CD4-positive, alpha-beta memory T cell (primary cell): ENCODE measurements at regions not wholly inside any gene's neighbourhood (a gene's known extent, or its start where the extent isn't known, plus 50 kb on each side); places are given as distances from the start of the nearest gene placed in this dataset.

Experiments
- CTCF ChIA-PET: fragments of 350-600 bp; sonication (Branson Sonifier 250); formaldehyde crosslinking; loops from one replicate; lab custom pipeline; 2021; ENCODE audit warnings: inconsistent platforms; ENCODE audit not compliant: partially characterized antibody; lab: Charles Lee
- POLR2A ChIA-PET: fragments of 350-600 bp; sonication (Branson Sonifier 250); formaldehyde crosslinking; loops from one replicate; lab custom pipeline; 2021; ENCODE audit not compliant: partially characterized antibody; lab: Charles Lee
- DNase-seq, 5 donors: peaks; one replicate each; pipeline versions ENCODE4 v3.0.0 to v3.0.0-alpha.2; 2020 to 2022; ENCODE audit warnings: mixed read lengths in 1 of 5
- H3K27ac ChIP-seq: one replicate; pipeline ENCODE4 v1.7.0; 2013; ENCODE audit warnings: low read depth, low read length
- H3K27me3 ChIP-seq: 2 replicates; pipeline ENCODE4 v1.7.0; 2013; ENCODE audit warnings: mild to moderate bottlenecking, low read length, moderate library complexity; ENCODE audit not compliant: insufficient read depth
- H3K36me3 ChIP-seq: 2 replicates; pipeline ENCODE4 v1.7.0; 2013; ENCODE audit warnings: mild to moderate bottlenecking, low read length, moderate library complexity; ENCODE audit not compliant: insufficient read depth
- H3K4me1 ChIP-seq: 2 replicates; pipeline ENCODE4 v1.7.0; 2013; ENCODE audit warnings: mild to moderate bottlenecking, low read length, moderate library complexity; ENCODE audit not compliant: insufficient read depth
- H3K4me3 ChIP-seq, 2 donors: one replicate each; pipeline ENCODE4 v1.7.0; 2013; ENCODE audit warnings: low read length in 2 of 2, mild to moderate bottlenecking in 1 of 2
- H3K9me3 ChIP-seq, 2 donors: one replicate each; pipeline ENCODE4 v1.7.0; 2013; ENCODE audit warnings: low read length in 2 of 2, control low read depth in 1 of 2; ENCODE audit not compliant: control insufficient read depth in 1 of 2
- H3K27ac Mint-ChIP-seq, 7 donors: one replicate each; pipeline ENCODE4 v1.8.0; 2020 to 2021; ENCODE audit warnings: mixed read lengths in 7 of 7, mild to moderate bottlenecking in 6 of 7, inconsistent platforms in 3 of 7, moderate library complexity in 3 of 7
- H3K27me3 Mint-ChIP-seq, 2 donors: one replicate each; pipeline ENCODE4 v1.8.0; 2020 to 2021; ENCODE audit warnings: mixed read lengths in 2 of 2
- H3K36me3 Mint-ChIP-seq, 2 donors: one replicate each; pipeline ENCODE4 v1.8.0; 2020 to 2021; ENCODE audit warnings: mixed read lengths in 2 of 2, inconsistent platforms in 1 of 2, mild to moderate bottlenecking in 1 of 2
- H3K4me1 Mint-ChIP-seq, 4 donors: one replicate each; pipeline ENCODE4 v1.8.0; 2020 to 2021; ENCODE audit warnings: mixed read lengths in 4 of 4, mild to moderate bottlenecking in 1 of 4
- H3K4me3 Mint-ChIP-seq, 8 donors: one replicate each; pipeline ENCODE4 v1.8.0; 2020 to 2021; ENCODE audit warnings: mixed read lengths in 8 of 8, mild to moderate bottlenecking in 7 of 8, moderate library complexity in 6 of 8, inconsistent platforms in 3 of 8
- H3K9me3 Mint-ChIP-seq, 8 donors: one replicate each; pipeline ENCODE4 v1.8.0; 2020 to 2021; ENCODE audit warnings: mixed read lengths in 8 of 8, mild to moderate bottlenecking in 5 of 8, inconsistent platforms in 3 of 8, moderate library complexity in 1 of 8
- intact Hi-C: fragments of 100-400 bp; cut with micrococcal nuclease; formaldehyde crosslinking; loops from one replicate; pipeline ENCODE4 v1.15.1; 2023

- Mint-ChIP-seq H3K27me3 (peaks cover 15 to 20% of the 10 kb centered on the region in 2 donors), H3K36me3 (no peaks in the 10 kb centered on the region), H3K4me3 (no peak overlapping the region), H3K4me1 (no peaks in the 10 kb centered on the region), H3K27ac (no peak overlapping the region), H3K9me3 (peaks cover 0 to 3% (median 0%) of the 10 kb centered on the region in 8 donors)
- no peaks in the 10 kb centered on the region for H3K4me1 ChIP-seq
- H3K27ac ChIP-seq, result no peak overlapping the region
- CTCF ChIA-PET, result interaction anchor here (1.1 to 2.0 kb wide), 2 partner anchors 53 to 272 kb away, joined by 3 to 7 read pairs; partner anchors contain the start of gene POGK
- DNase-seq, result no peak
- H3K36me3 ChIP-seq, result no peaks in the 10 kb centered on the region
- H3K9me3 ChIP-seq, result no peaks in the 10 kb centered on the region
- no peaks in the 10 kb centered on the region for H3K27me3 ChIP-seq
- POLR2A ChIA-PET, result no interaction called here
- intact Hi-C loops, result no loop called here
- H3K4me3 ChIP-seq, result no peak overlapping the region
Observed at GRCh38 chr1:166785987-166786386, 53.3 kb upstream of the POGK start.

DNA sequence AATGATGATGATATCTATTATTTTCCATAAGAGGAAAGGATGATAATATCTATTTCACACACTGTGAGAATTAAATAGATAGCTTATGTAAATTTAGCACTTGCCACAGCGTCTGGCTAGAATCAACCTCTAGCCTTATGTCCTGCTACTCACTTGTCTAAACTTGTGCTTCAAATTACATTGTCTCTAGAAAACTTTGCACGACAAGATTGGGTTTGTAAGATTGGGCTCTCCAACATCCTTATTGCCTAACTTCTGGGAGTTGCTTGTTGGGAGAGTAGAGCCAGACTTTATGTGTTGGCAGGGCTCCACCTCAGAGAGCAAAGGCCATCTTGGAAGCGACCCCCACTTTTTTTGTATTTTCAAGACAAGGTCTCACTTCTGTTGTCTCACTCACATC is 50.0 kb upstream of the POGK start:
- Histone ChIP-seq H3K4me3 (no peak overlapping the region), H3K36me3 (no peaks in the 10 kb centered on the region), H3K27ac (no peak overlapping the region), H3K9me3 (no peaks in the 10 kb centered on the region), H3K27me3 (no peaks in the 10 kb centered on the region), H3K4me1 (no peaks in the 10 kb centered on the region)
- Mint-ChIP-seq H3K36me3 (no peaks in the 10 kb centered on the region), H3K9me3 (peaks cover 0 to 3% (median 0%) of the 10 kb centered on the region in 8 donors), H3K4me1 (no peaks in the 10 kb centered on the region), H3K27me3 (peaks cover 15 to 19% of the 10 kb centered on the region in 2 donors), H3K4me3 (peak overlapping the region in 1 of 8 donors; percentile 42), H3K27ac (no peak overlapping the region)
- DNase-seq, result no peak
- ChIA-PET CTCF (no interaction called here), POLR2A (no interaction called here)
- intact Hi-C loops, result no loop called here
